LNCAP (cell line): ENCODE measurements at regions not wholly inside any gene's neighbourhood (a gene's known extent, or its start where the extent isn't known, plus 50 kb on each side); places are given as distances from the start of the nearest gene placed in this dataset.

ENCODE experiments used
- TF ChIP-seq, protein P1 (sequence below): fragments of 450-650 bp; IDR thresholded peaks from 2 replicates; pipeline ENCODE4 v1.5.1; 2017; ENCODE audit warnings: mild to moderate bottlenecking

DNA sequence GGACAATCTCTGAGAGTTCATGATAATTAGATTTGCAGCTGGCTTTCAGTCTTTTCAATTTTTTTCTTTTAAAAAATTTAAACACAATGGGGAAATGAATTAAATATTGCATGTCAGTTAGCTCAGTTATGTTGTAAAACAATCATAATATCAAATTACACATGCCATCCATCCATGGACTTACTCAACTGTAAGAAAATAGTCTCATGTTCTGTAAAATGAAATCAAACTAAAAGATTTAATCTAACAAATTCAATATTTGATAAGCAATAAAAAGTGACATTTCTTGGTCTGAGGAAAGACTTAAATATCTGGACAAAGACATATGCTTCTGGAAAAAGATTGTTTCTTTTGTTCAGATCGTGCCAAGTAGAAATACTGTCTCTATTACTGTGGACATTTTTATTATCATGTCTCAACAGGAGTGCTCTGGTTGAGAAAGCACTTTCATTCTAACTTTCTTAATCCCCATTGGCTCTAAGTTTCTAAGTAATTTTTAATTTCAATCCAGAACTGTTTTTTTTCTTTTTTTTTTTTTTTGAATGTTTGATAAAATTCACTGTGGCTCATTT lies 179.2 kb upstream of the FAM3C start:
- TF ChIP-seq, protein P1, sequence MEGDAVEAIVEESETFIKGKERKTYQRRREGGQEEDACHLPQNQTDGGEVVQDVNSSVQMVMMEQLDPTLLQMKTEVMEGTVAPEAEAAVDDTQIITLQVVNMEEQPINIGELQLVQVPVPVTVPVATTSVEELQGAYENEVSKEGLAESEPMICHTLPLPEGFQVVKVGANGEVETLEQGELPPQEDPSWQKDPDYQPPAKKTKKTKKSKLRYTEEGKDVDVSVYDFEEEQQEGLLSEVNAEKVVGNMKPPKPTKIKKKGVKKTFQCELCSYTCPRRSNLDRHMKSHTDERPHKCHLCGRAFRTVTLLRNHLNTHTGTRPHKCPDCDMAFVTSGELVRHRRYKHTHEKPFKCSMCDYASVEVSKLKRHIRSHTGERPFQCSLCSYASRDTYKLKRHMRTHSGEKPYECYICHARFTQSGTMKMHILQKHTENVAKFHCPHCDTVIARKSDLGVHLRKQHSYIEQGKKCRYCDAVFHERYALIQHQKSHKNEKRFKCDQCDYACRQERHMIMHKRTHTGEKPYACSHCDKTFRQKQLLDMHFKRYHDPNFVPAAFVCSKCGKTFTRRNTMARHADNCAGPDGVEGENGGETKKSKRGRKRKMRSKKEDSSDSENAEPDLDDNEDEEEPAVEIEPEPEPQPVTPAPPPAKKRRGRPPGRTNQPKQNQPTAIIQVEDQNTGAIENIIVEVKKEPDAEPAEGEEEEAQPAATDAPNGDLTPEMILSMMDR, result no peak

DNA sequence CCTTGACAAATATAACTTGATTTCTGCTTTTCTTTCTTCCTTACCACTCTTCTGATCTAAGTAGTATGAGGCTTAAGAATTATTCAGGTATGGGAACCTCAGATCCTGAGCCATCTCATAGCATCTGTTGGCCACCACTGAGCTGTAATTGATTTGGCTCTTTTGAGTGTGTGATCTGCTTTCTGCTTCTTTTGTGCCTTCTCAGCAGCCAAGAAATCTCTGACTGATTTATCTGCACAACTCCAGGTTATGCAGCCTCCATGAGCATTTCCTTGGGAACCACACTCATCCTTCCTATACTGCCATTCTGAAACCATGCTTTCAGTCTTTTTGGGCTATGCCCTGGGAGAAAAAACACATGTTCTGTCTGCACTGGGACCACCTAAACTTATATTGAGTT lies 178.0 kb upstream of the FAM3C start:
- TF ChIP-seq, protein P1, result no peak

DNA sequence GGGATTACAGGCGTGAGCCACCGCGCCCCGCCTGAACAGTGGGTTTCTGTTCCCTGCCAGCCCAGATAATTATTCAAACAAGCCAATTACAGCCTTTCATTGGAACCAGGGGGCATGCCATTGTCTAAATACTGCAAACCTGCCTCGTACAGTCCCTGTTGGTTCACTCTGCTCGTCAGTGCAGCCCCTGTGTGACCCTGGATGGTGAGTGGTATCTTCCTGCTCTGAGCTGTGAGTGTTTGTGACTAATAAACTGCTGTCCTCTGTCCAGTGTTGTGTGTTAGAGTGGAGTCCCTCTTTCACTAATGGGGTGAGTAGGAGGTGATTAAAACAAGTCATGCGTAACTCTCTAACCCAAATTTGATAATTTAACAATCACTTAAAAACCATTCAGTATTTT lies 176.5 kb upstream of the FAM3C start:
- TF ChIP-seq, protein P1, result no peak

DNA sequence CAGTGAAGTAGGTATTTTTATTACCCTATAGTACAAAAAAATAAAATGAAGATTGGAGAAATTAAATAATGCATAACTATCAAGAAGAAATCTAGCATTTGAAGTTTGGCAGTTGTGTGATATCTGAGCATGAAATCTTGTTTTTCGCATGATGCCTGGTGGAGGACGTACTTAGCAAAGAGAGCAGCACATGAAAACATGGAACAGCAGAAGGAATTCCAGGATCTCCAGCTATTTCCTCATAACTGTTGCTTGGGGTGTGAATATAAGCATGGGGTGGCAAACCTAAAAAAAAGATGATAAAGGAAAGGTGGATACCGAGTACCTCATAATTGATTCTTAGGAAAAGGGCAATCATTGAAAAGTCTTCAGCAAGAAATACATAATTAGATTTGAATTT lies 174.3 kb upstream of the FAM3C start:
- TF ChIP-seq, protein P1, result no peak

DNA sequence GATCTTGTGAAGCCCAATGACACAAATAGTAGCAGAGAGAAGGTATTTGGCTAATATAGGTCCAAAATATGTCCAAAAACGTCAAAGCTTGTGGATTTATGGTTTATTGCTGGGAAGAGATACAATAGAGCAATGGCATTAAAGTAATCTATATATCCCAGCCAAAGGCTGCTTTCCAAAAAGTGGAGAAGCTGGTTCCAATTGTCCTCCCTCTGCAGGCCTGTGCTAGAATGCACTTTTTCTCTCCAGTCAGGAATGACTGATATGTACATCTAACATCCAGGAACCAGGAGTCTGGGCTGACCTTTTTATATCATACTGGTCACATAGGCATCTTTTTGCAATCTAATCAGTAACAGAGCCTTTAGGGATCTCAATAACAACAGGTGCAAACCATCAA lies 167.1 kb upstream of the FAM3C start:
- TF ChIP-seq, protein P1, result peak; percentile 38; the same call in 1 of the 2 replicates

DNA sequence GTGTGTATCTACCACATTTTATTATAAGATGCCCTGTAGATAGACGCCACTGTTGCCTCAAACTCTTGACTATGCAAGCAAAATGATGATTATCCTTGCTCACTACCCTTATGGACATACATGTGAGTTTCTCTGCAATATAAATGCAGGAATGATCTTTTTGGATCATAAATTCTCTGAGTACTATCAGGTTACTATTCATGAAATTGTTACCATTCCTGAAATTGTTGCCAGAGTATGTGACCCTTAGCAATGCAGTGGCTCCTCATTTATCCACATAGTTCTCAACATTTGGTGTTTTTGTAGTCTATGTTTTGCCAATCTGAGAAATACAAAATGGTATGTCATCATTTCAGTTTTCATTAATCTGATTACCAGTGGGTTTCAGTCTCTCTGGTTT lies 166.2 kb upstream of the FAM3C start:
- TF ChIP-seq, protein P1, result no peak

DNA sequence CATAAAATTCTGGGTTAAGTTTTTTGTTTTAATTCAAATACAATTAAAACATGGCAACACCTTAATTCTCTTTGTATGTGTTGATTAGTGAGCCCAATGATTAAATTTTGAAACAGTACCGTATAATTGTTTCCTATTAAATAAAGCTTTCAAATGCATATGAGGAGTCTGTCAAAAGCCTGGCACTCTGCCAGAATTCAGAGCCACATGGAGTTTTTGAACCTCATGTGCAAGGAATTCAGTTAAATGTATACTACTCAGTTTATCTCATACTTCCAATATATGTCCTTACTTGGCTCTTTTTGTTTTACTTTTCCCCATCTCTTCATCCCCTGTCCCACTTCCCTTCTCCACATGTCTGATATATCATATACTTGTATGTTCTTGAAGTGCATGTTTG lies 165.6 kb upstream of the FAM3C start:
- TF ChIP-seq, protein P1, result no peak
